Activated naive CD4-positive, alpha-beta T cell (primary cell): ENCODE measurements at regions not wholly inside any gene's neighbourhood (a gene's known extent, or its start where the extent isn't known, plus 50 kb on each side); places are given as distances from the start of the nearest gene placed in this dataset.

Experiments
- DNase-seq, 4 experiments: peaks; one replicate each; lab custom pipeline; 2025; lab: John Stamatoyannopoulos, UW

DNA sequence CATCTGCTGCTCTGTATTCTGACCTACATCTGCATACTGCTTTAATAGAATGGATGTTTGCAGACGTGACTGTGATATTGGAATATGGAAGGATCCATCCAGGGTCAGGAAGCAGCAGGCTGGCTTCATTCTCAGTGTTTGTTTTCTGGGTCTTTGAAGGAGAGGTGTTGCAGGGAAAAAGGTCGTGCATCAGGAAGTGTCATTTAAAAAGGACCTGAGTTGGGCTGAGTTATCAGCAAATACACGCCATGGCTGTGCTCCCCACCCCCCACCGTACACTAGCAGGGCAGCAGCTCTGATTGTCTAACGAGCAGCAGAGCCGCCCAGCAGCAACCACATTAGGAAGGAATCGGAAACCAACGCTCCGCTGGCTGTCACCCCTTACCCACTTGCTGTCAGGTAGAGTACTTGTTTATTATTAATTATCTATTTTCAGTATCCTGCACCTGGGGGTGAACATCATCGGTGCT, 63.1 kb upstream of the STEAP1B start:
- peak in 1 of 4 experiments; percentile 5 for DNase-seq

DNA sequence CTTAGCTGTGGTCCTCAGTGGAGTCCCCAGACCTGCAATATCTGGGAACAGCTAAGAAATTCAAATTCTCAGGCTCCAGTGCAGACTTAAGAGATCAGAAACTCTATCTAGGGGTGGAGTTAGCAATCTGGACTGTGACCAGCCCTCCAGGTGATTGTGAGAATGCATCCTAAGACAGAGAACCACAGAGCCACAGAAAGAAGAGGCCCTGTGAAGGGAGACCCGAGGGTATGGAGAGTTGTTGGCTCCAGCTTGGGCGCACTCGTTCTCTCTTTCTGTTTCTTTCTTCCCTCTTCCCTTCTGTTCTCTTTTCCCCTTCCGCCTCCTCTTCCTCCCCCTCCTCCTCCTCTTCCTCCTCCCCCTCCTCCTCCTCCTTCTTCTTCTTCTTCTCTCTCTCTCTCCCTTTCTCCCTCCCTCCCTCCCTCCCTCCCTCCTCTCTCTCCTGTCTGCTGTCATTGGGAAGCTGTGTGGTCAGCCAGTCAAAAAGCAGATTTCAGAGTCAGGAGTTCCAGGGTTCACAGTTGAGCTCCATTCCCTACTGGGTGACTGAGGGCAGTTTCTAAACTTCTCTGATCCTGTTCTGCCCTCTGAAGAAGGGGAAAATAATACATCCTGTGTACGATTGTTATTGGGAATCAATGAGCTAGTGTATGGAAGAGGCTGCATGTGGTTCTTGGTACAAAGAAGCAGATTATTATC, 62.1 kb upstream of the STEAP1B start:
- no peak for DNase-seq

DNA sequence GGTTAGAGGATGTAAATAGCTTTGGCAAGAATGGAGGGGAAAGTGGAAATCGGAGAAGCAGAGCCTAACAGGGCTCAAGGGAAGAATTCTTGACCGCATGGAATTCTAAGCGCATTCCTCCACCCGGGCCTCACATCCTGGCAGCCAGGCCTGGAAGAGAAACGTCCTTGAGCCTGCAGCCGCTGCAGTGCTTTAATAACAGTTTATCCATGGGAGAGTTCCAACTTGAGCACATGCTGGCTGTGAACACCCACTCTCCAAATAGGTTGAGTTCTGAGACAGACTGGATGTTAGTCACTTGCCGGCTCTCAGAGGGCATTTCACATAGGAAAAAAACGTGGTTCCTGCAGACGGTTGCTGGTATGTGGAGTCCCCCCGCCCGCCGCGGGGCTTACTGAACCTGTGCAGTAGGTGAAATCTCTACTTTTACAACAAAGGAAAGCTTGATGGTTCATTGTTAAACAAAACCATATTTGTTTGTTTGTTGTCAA, 61.4 kb upstream of the STEAP1B start:
- no peak for DNase-seq

DNA sequence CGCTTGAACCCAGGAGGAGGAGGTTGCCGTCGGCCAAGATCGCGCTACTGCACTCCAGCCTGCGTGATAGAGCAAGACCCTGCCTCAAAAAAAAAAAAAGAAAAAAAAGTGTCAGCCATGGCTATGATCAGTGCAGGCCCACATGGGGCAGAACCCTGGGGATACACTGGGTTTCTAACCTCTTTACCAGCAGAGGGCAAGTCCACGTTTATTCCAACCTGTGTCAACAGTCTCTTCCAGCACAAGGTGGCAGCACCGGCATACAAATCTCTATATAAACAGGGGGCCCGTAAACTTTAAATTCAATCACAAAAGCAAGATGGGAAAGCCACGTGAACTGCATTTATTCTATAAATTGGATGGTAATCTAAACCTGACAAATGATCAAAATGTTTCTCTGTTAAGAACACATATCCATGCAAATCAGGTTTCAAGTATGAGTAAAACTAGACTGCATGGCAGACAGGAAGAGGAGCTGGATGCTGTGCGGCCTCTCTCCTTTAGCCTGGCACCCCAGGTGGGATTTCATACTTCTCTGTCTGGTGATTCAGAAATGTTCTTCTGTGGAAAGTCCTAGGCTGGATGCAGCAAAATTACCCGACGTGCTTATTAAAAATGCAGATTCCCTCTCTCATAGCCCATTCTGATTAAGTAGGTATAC, 60.0 kb upstream of the STEAP1B start:
- peak in 3 of 4 experiments; percentile 10 to 45 (median 12) for DNase-seq

DNA sequence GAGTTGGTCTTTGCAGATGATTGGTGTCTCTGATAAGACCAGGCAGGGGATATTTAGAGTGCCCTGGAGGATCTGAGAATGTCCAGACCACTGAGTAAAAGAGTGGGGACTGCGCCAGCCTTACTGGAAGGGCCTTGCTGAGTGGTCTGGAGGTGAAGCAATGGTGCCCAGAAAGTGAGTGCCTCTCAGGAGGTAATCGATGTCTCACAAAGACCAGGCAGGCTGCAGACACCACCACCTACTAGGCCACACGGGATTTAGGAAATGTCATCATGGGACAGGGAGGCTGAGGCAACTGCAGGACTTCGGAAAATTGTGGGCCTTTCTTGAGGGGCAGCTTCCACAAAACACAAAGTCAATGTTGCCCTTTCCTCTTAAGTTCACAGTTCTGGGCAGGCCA, 57.2 kb upstream of the STEAP1B start:
- DNase-seq: no peak

DNA sequence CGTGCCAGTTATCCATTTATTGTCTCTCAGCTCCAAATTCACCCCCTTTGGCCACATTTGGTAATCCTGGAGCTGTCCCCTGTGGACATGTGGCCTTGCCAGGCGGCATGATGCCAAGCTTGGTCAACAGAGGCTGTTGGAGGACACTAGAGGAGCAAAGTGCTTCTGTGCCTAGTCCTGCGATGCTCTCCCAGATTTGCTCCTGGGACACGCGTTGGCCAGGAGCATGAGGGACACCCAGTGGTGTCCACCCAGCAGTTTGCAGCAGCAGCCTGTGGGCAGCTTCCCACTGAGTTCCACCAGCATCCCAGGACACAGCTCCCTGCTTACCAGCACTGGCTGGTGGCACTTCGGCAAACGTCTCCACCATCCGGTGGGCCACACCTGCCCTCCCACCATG, 55.5 kb upstream of the STEAP1B start:
- DNase-seq: no peak

DNA sequence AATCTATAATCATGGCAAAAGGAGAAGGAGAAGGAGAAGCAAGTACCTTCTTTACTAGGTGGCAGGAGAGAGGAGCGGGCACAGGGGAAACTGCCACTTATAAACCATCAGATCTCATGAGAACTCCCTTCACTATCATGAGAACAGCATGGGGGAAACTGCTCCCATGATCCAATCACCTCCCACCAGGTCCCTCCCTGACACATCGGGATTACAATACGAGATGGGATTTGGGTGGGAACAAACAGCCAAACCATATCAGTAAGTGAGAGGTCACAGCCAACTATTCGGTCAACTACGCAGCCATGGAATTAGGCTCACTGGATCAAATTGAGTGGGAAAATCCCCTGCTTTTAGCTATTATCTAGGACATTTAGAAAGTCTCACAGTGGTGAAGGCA, 54.2 kb upstream of the STEAP1B start:
- no peak for DNase-seq

DNA sequence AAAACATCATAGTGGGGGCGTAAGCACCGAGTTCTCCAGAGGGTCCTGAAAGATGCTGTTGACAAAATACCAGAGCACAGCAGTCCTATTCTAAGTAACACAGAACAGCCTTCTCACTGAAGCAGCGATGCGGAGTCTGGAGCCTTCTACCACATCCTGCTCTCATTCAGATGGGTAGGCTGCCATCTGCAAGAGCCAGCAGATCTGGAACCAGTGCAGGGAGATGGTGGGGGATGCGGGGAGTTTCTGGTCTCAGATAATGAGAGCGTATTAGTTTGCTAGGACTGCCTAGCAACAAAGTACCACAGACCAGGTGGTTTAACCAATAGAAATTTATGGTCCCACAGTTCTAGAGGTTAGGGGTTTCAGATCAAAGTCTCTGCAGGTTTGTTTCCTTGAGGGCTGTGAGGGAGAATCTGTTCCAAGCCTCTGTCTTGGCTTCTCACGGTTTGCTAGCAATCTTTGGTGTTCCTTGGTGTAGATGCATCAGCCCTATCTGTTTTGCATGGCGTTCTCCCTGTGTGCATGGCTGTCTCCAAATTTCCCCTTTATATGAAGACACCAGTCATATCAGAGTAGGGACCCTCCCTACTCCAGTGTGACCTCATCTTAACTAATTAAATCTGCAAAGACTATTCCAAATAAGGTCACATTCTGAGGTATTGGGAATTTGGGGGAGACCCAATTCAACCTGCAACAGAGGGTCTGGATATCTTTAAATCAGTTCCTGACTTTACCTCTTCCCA, 52.0 kb upstream of the STEAP1B start:
- no peak for DNase-seq

DNA sequence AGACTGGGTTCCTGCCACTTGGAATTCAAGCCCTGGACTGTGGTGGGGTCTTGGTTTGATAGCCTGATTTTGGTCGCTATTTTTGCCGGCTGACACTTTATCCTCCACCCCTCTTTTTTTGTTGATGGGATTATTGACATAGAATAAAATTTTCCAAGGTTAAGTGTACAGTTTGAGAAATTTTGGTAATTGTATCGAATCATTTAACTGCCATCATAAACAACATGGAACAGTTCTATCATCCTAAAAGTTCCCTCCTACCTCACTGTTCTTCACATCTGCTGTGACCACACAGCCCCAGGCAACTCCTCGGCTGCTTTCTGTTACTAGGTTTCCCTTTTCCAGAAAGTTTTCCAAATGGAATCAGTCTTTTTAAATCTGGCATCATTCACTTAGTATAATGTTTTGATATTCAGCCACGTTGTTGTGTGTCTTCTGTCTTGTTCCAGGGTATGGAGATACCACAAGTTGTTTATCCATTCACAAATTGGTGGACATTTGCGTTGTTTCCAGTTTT, 50.6 kb upstream of the STEAP1B start:
- no peak for DNase-seq

DNA sequence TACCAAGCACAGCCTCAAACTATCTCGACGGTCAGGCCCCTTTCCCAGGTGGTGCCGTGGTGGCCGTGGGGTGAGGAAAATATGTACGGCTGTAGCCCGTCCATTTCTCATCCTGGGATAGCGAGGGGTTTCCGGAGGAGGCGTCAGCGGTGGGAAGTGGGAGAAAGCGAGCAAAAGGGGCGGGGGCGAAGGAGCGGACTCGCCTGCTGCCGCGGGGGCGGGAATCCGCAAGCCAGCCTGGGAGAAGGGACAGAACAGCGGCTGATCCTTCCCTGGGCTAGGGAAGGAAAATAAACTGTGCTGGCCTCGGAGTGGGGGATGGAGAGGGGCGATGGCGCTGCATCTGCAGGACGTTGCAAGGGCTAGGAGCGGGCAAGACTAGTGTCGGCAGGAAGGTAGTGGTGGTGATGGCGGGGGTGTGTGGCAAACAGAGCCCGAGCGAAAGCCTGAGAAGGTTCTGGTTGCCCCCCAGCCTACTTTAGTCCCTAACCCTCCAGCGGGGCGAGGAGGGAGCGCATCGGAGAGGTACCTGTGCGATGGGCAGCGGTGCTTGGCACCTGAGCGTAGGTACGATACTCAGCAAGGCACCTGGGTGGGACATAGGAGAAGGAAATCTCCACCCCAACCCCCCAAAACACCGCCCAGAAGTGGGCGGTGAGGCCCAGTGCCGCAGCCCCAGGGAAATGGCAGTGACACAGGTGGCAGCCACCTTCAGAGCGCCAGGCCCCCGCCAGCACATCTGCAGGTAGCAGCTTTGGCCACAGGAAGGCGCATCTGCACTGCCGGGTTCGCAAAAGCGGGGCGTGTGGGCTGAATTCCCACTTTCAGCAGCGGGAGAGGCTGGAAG, 49.9 kb upstream of the STEAP1B start:
- no peak for DNase-seq
